ENCODE measurements at regions not wholly inside any gene's neighbourhood (a gene's known extent, or its start where the extent isn't known, plus 50 kb on each side); places are given as distances from the start of the nearest gene placed in this dataset.
"Not testable (repeated sequence)": the region's sequence is repeated elsewhere in the genome, so short reads cannot be mapped to it uniquely, and the experiment has no call there.

- no peak for TF ChIP-seq ZFX (IDR thresholded peaks at IDR 0.05; ENCODE audit: borderline replicate concordance)
- TF ChIP-seq CTCF (IDR thresholded peaks at IDR 0.05), result no peak
- H3K27ac ChIP-seq, result no peak overlapping the region
These were observed 97.2 kb downstream of the KDR start for GRCh38 chr4:55028196-55028595.

- H3K27ac ChIP-seq, result no peak overlapping the region
- TF ChIP-seq ZFX (IDR thresholded peaks at IDR 0.05; ENCODE audit: borderline replicate concordance) (no peak), CTCF (IDR thresholded peaks at IDR 0.05) (no peak)
These were observed 97.8 kb downstream of the KDR start for GRCh38 chr4:55027596-55027995.

DNA sequence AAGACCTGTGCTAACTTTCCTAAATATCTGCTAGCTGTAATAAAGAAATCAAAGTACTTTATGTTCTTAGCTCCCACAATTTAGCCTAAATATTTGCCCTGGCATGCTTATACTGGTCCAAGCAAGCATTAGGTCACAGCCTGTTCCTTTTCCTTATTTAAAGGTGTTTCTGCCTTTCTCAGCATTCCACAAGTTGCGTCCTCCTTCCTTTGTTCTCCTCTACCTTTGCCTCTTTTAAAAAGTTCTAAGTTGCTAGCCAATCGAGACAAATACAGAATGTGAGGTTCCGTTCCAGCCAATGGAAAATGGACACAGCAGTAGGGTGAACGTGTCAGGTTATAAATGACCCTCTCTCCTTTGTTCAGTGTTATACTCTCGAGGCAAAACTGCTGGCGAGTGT lies 99.9 kb downstream of the KDR start:
- not testable (repeated sequence) for H3K27ac ChIP-seq

DNA sequence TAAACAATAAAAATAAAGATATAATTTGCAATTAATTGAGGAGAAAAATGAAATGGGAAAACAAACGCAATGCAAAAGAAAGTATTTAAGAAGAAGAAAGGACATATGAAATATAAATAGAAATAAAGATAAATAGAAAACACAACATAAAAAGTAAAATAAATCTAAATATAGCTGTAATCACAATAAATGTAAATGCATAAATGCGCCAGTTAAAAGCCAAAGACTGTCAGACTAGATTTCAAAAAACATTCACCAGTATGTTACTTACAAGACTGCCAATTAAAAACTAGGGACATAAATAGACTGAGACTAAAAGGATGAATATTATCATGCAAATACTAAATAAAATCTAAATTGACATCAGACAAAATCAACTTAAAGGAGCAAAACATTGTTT lies 102.4 kb downstream of the KDR start:
- TF ChIP-seq CTCF (IDR thresholded peaks at IDR 0.05), result no peak
- no peak overlapping the region for H3K27ac ChIP-seq

DNA sequence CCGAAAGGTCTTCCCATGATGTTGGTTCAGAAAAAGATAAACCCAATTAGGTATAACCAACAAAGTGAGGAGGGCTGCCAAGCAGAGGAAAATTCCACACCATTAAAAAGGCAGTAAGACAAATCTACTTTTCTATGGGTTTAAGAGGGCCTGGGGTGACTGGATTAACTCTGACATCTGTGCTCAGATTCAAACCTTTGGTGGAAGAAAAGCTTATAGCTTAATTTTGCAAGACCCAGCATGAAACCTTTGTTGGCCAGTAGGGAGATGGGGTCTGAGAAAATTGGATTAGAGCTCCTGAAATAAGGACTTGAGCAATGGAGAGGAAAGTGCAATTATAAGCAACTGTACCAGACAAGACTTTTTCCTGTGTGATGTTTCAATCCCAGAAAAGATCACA lies 104.2 kb downstream of the KDR start:
- no peak overlapping the region for H3K27ac ChIP-seq
- TF ChIP-seq CTCF (IDR thresholded peaks at IDR 0.05), result no peak
- TF ChIP-seq ZFX (IDR thresholded peaks at IDR 0.05; ENCODE audit: borderline replicate concordance), result no peak

GRCh38 chr4:55020131-55020530 lies 105.3 kb downstream of the KDR start:
- no peak for TF ChIP-seq CTCF (IDR thresholded peaks at IDR 0.05)
- no peak for TF ChIP-seq ZFX (IDR thresholded peaks at IDR 0.05; ENCODE audit: borderline replicate concordance)
- H3K27ac ChIP-seq, result no peak overlapping the region

GRCh38 chr4:55018978-55019377 lies 106.4 kb downstream of the KDR start:
- H3K27ac ChIP-seq, result no peak overlapping the region
- TF ChIP-seq CTCF (IDR thresholded peaks at IDR 0.05), result no peak
- no peak for TF ChIP-seq ZFX (IDR thresholded peaks at IDR 0.05; ENCODE audit: borderline replicate concordance)

GRCh38 chr4:55018521-55018920 lies 106.9 kb downstream of the KDR start:
- TF ChIP-seq CTCF (IDR thresholded peaks at IDR 0.05) (no peak), ZFX (IDR thresholded peaks at IDR 0.05; ENCODE audit: borderline replicate concordance) (no peak)

More at GRCh38 chr4:55018521-55018920, 106.9 kb downstream of the KDR start:
- H3K27ac ChIP-seq, result no peak overlapping the region
